Neutrophil (primary cell): ENCODE measurements at regions not wholly inside any gene's neighbourhood (a gene's known extent, or its start where the extent isn't known, plus 50 kb on each side); places are given as distances from the start of the nearest gene placed in this dataset.

Experiments used
- H3K27ac ChIP-seq: fragments of 200-600 bp; sonication (generic); 2 replicates; pipeline ENCODE4 v1.5.1; 2016; ENCODE audit warnings: mild to moderate bottlenecking, moderate library complexity
- H3K27me3 ChIP-seq: fragments of 200-600 bp; sonication (generic); 2 replicates; pipeline ENCODE4 v1.6.0; 2016; ENCODE audit warnings: mild to moderate bottlenecking
- H3K36me3 ChIP-seq: fragments of 200-600 bp; sonication (generic); 2 replicates; pipeline ENCODE4 v1.5.1; 2017
- H3K4me1 ChIP-seq, 2 experiments: fragments of 200-600 bp in 1 of 2; sonication (generic) in 1 of 2; 1 replicate in 1 of 2; 2 replicates in 1 of 2; pipeline versions ENCODE4 v1.5.1 to v1.6.1; 2013 to 2016; ENCODE audit warnings: low read depth in 1 of 2, low read length in 1 of 2, mild to moderate bottlenecking in 1 of 2, moderate library complexity in 1 of 2; ENCODE audit not compliant: control insufficient read depth in 1 of 2, insufficient read depth in 1 of 2
- H3K4me3 ChIP-seq, 2 experiments: fragments of 200-600 bp in 1 of 2; sonication (generic) in 1 of 2; 1 replicate in 1 of 2; 2 replicates in 1 of 2; pipeline ENCODE4 v1.5.1; 2013 to 2016; ENCODE audit warnings: low read depth in 1 of 2, low read length in 1 of 2, mild to moderate bottlenecking in 1 of 2, moderate library complexity in 1 of 2
- H3K9me3 ChIP-seq: fragments of 200-600 bp; sonication (generic); 2 replicates; pipeline ENCODE4 v1.5.1; 2016
- CTCF ChIP-seq: fragments of 200-600 bp; sonication (generic); IDR thresholded peaks from 2 replicates; pipeline ENCODE4 v1.5.1; 2016; ENCODE audit warnings: antibody characterized with exemption

DNA sequence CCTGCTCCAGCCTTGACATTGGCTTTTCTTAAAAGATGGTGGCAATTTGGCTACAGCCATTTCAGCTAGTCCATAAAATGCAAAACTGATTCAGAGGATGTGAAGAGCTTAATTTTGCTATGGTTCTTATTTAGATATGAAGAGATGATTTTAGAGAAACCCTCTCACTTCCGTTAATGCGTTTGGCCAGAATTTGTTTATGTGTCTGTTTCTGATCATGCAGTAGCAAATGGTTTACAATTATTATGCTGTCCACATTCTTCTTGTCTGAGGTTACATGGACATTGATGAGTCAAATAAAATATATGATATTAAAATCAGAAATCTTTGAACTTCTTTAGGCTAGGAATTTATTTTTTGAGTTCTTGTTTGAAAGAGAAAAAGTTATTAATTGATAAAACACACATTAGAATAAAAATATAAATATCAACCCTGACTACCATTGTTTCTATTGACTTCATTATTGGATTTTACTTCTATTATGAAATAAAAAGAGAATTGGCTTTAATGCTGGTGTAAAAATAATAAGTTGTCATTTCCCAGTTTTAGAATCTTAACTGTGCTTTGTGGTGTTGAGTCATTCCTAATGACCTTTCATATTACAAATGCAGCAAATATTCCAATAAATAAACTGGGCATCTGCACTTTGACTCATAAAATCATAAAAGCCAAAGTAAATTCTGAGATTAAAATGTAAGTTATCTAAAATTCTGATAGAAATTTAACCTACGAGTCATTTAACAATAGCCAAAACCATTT is 1286.0 kb upstream of the GJE1 start:
- Histone ChIP-seq H3K4me3 (no peak overlapping the region), H3K27ac (no peak overlapping the region), H3K4me1 (no peaks in the 10 kb centered on the region), H3K9me3 (no peaks in the 10 kb centered on the region), H3K36me3 (no peaks in the 10 kb centered on the region), H3K27me3 (no peaks in the 10 kb centered on the region)
- no peak for TF ChIP-seq CTCF

- TF ChIP-seq CTCF, result no peak
- H3K27ac ChIP-seq, result no peak overlapping the region
- H3K4me1 ChIP-seq, result no peaks in the 10 kb centered on the region
- no peak overlapping the region for H3K4me3 ChIP-seq
- H3K27me3 ChIP-seq, result no peaks in the 10 kb centered on the region
- H3K36me3 ChIP-seq, result no peaks in the 10 kb centered on the region
- no peaks in the 10 kb centered on the region for H3K9me3 ChIP-seq
Measured at GRCh38 chr6:140845701-140846100, 1287.0 kb upstream of the GJE1 start.

DNA sequence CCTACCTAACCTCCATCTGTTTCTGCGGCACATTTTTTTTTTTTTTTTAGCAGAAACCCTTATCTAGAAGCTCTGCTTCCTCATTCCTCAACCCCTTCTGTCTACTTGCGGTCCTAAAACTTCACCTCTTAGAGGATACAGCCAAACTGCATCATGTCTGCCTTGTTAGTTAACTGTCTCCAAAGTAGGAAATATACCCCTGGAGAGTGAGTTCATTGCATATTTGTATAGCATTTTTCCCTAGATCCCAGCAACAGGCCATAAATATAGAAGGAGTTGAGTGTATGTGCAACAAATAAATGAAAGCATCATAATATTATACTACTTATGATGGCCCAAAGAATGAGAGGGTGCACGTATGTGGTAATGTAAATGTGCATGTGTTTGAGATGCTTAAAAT is 1288.6 kb upstream of the GJE1 start:
- Histone ChIP-seq H3K9me3 (no peaks in the 10 kb centered on the region), H3K4me1 (no peaks in the 10 kb centered on the region), H3K27me3 (no peaks in the 10 kb centered on the region), H3K36me3 (no peaks in the 10 kb centered on the region), H3K4me3 (no peak overlapping the region), H3K27ac (no peak overlapping the region)
- TF ChIP-seq CTCF, result no peak

- Histone ChIP-seq H3K4me3 (no peak overlapping the region), H3K9me3 (no peaks in the 10 kb centered on the region), H3K27ac (no peak overlapping the region), H3K4me1 (no peaks in the 10 kb centered on the region), H3K36me3 (no peaks in the 10 kb centered on the region), H3K27me3 (no peaks in the 10 kb centered on the region)
- no peak for TF ChIP-seq CTCF
Measured at GRCh38 chr6:140833408-140833807, 1299.3 kb upstream of the GJE1 start.

- no peak overlapping the region for H3K27ac ChIP-seq
- H3K4me1 ChIP-seq, result no peaks in the 10 kb centered on the region
- H3K4me3 ChIP-seq, result no peak overlapping the region
- no peaks in the 10 kb centered on the region for H3K9me3 ChIP-seq
- no peaks in the 10 kb centered on the region for H3K36me3 ChIP-seq
- H3K27me3 ChIP-seq, result no peaks in the 10 kb centered on the region
- TF ChIP-seq CTCF, result no peak
Measured at GRCh38 chr6:140830666-140831065, 1302.1 kb upstream of the GJE1 start.
